CMK (cell line): ENCODE measurements at regions not wholly inside any gene's neighbourhood (a gene's known extent, or its start where the extent isn't known, plus 50 kb on each side); places are given as distances from the start of the nearest gene placed in this dataset.

ENCODE experiments used
- DNase-seq: peaks from one replicate; pipeline ENCODE4 v3.0.0-alpha.2; 2010; ENCODE audit warnings: low read depth

DNA sequence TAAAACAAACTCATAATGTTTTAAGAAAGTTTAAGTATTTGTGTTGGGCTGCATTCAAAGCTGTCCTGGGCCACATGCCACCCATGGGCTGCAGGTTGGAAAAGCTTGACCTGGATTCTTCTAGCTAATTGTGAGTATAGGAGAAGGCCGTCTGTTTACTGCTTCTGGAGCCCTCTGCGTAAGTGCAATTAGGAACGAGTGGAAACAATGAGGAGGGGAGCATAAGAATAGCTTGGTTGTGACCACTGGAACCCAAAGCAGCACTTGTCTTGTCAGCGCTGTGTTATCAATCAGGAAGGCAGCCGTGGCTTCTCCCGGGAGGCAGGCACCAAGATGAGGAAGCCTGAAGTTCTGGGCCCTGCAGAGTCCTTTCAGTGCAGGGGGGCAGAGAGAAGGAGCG lies 110.4 kb upstream of the MBNL2 start:
- no peak for DNase-seq

GRCh38 chr13:97112446-97113152 lies 109.5 kb upstream of the MBNL2 start:
- no peak for DNase-seq

GRCh38 chr13:97113231-97114001 lies 108.7 kb upstream of the MBNL2 start:
- DNase-seq = no peak

GRCh38 chr13:97114651-97115050 lies 107.5 kb upstream of the MBNL2 start:
- no peak for DNase-seq

- no peak for DNase-seq
Observed at GRCh38 chr13:97116754-97117153, 105.4 kb upstream of the MBNL2 start.

GRCh38 chr13:97117388-97117910 lies 104.7 kb upstream of the MBNL2 start:
- no peak for DNase-seq

- no peak for DNase-seq
Observed at GRCh38 chr13:97119943-97120342, 102.2 kb upstream of the MBNL2 start.

DNA sequence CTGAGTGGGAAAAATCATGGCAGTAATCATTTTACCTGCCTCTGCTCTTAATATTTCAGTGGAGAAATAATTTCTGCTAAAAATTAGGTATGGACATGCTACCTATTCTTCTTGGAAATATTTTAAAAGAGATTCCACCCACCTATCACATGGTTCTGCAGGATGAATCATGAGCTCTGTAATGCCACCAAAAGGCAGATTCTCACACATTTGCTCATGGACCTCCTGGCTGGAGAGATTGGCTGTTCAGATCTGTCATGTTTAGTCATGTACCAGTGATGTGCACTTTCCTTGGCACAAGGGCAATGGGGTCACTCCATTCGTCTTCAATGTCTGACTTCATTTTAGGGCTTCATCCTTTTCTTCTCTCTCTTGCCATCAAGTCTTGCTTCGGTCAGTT lies 101.8 kb upstream of the MBNL2 start:
- no peak for DNase-seq

- DNase-seq = no peak
Observed at GRCh38 chr13:97120976-97121375, 101.2 kb upstream of the MBNL2 start.

GRCh38 chr13:97121894-97122293 lies 100.2 kb upstream of the MBNL2 start:
- DNase-seq = no peak

DNA sequence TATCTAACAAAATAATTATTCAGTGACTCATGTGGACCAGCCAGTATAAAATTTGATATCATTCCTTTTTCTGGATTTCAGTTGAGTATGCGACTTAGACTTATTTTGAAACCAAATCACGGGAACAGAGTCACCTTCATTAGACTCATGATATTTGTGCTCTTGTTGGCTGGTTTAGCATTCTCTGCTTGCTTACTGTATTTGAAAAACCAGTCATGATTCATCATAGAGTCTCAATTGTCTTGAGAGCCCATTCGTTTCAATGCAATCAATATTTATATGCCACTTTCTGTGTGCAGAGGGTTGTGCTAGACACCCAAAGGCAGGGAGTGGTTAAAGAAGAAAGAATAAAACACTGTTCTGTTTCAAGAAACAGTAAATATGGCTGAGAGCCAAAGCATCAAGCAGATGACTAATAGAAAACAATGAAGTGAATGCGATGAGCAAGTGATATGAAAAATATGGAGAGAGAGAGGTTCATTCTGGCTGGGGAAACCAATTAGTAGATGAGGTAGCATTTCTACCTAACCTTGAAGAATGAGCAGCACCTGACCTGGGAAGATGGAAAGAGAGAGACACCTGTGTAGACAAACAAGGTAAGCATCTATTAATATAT lies 99.6 kb upstream of the MBNL2 start:
- no peak for DNase-seq

GRCh38 chr13:97124206-97124605 lies 97.9 kb upstream of the MBNL2 start:
- DNase-seq = no peak

DNA sequence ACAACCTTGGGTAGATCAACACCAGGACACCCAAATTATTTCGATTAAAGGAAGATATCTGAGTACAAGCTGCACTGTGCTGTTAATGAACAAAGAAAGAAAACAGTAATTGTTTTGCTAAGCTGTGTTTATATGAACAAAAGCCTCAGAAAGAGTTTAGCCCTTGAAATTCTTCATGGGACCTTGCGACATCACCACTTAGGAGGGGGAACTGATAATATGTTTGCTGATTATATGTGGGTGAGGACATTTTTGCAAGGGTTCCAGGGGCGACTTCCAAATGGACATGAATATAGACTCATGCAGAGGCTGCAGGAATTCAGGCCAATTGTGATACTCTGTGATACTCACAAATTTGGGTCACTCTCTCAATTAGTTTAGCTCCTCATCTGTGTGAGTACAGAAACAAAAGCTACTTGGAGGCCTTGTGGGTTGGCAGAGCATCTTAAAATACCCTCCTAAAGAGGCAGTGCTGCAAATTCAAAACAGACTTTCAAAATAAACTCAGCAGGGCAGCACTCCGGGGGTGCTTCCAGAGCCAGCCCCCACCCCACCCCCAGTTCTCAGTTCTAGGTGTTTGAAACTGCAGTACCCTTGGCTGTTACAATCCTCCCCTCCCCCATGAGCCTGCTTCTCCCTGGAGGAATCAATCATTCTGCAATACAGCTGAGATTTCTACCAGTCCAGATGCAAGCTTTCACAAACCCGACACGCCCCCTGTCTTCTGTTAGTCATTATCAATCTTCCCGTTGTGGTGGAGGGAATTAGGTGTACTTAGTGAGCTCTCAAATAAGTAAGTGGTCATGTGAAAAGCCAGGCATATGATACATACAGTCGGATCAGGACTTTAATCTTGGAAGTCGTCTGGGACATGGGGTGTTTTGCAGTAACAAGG lies 97.0 kb upstream of the MBNL2 start:
- no peak for DNase-seq

GRCh38 chr13:97125810-97126738 lies 96.1 kb upstream of the MBNL2 start:
- no peak for DNase-seq

- DNase-seq = no peak
Observed at GRCh38 chr13:97127842-97128241, 94.3 kb upstream of the MBNL2 start.

DNA sequence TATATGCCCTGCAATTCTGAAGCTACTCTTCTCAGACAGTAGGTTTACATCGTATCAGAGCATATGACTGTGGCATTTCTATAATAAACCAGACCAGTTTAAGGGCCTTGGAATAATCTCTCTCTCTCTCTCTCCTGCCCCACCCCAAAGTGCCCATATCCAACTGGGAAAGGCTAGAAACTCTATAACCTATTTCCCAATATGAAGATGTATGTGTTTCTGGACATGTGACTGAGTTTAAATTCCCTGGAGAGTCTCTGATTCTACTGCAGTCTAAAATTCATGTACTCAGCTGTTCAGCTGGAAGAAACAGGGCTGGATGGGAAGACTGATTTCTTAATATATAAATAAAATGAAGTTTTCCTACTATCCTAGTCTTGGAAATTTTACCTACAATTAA lies 91.9 kb upstream of the MBNL2 start:
- DNase-seq = no peak

GRCh38 chr13:97131447-97131846 lies 90.7 kb upstream of the MBNL2 start:
- no peak for DNase-seq

GRCh38 chr13:97133554-97133953 lies 88.6 kb upstream of the MBNL2 start:
- no peak for DNase-seq

DNA sequence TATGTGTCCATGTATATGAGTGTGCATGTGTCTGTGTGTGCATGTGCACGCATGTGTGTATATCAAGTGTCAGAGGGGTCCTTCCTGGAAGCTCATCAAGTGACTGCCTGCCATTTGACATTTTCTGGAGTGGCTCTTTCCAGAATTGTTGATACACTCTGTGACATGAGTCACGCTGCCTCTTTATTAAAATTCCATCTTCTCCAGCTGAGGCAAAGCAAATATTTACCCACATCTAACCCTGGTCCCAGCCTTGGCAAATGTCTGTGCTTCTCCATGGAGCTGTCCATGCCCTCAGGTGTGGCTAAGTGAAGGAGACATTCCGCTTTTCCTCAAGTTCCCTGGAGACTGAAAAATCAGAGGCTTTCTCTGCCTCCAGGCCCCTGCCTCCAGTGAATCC lies 88.2 kb upstream of the MBNL2 start:
- no peak for DNase-seq

DNA sequence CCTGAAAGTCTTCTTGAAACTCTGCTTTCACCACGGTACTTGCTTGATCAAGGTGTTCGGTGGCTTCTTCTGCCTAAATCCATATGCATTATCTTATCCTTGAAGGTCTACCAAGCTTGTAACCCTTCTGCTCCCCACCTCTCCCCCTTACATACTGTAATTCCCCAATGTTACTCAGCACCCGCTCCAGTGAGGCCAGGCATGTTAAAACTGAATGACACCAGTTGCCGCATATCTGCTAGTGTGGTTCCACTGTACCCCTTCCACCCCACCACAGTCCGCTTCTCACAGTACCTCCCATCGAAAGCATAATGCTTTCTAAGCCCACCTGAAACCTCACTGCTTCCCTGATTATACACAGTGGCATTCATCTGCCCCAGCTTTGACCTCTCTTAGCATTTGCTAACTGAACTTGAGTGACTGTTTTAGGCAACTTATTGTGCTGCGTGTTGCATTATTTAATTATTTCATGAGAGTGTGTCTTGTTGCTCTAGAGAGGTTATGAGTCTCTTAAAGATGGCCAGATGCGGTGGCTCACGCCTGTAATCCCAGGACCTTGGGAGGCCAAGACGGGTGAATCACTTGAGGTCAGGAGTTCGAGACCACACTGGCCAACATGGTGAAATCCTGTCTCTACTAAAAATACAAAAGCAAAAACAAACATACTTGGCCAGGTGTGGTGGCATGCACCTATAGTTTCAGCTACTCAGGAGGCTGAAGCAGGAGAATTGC lies 87.6 kb upstream of the MBNL2 start:
- DNase-seq = no peak
